GM23248 (cell line): ENCODE measurements at regions not wholly inside any gene's neighbourhood (a gene's known extent, or its start where the extent isn't known, plus 50 kb on each side); places are given as distances from the start of the nearest gene placed in this dataset.

Experiments used
- EZH2 ChIP-seq: fragments of 200-600 bp; sonication (generic); IDR thresholded peaks from 2 replicates; pipeline ENCODE4 v1.6.1; 2018; ENCODE audit warnings: antibody characterized with exemption, mild to moderate bottlenecking; ENCODE audit not compliant: insufficient read depth, poor library complexity, severe bottlenecking
- EZH2phosphoT487 ChIP-seq: fragments of 200-600 bp; sonication (generic); IDR thresholded peaks from 2 replicates; pipeline ENCODE4 v1.6.1; 2018; ENCODE audit warnings: antibody characterized with exemption, moderate library complexity, mild to moderate bottlenecking, low read depth; ENCODE audit not compliant: insufficient read depth

DNA sequence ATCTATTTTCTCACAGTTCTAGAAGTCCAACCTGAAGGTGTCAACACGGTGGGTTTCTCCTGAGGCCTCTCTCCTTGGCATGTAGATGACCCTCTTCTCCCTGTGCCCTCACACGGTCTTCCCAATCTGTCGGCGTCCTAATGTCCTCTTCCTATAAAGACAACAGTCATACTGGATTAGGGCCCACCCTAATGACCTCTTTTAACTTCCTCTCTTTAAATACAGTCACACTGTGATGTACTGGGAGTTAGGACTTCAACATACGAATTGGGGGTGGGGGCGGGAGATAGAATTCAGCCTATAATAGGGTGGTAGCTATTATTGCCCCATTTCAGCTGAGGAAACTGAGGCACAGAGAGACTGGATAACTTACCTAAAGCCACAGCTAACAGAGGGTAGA is 70.2 kb downstream of the SMIM20 start:
- TF ChIP-seq EZH2, result no peak
- no peak for TF ChIP-seq EZH2phosphoT487
